GM21576 (cell line): ENCODE measurements at regions not wholly inside any gene's neighbourhood (a gene's known extent, or its start where the extent isn't known, plus 50 kb on each side); places are given as distances from the start of the nearest gene placed in this dataset.
"Not testable (repeated sequence)": the region's sequence is repeated elsewhere in the genome, so short reads cannot be mapped to it uniquely, and the experiment has no call there.

ENCODE experiments used
- ATAC-seq: cut with Tn5 transposase; IDR thresholded peaks from one replicate; pipeline ENCODE4 v1.9.1; 2021; ENCODE audit warnings: mild to moderate bottlenecking, moderate library complexity; ENCODE audit not compliant: unreplicated experiment

DNA sequence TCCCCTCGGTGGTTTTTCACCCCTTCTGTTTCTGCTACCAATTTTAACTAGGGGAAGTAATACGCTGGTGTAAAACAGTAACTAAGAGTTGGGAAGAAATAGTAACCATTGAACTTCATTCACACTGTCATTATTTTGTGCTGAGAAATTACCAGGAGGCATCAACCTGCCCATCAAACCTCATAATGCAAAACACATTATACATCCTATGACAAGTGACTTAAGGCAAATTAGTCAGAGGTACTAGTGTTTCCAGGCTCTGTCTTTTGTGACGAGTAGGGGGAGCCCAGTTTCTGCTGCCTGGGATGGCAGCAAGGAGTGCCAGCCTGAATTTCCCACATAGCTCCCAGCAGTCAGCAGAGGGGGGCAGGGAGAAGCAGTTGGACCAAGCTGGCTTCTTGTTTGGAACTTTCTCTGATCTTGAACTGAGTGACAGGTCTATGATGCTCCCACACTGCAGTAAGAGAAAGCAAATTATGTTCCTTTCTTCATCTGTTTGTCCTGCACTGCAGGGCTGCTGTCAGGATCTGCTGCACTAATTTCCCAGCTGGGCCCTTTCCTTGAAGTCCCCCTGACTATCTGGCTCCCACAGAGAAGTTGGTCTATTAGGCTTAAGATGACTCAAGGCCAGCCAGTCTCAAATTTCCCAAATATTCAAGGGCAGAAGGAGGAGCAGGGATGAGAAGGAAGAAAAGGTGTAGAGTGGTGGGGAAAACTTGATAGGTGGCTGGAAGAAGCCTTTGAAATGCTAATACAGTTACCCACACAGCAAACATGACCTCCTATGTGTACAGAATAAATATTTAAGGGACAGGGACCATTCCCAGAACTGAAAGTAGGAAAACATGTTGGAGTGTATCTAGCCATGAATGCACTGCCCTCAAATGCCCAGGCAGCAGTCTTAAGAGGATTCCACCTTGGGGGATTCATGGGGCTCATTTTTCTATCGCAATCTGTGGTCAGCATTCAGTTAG is 322.8 kb downstream of the SEC16B start:
- ATAC-seq, result no peak

DNA sequence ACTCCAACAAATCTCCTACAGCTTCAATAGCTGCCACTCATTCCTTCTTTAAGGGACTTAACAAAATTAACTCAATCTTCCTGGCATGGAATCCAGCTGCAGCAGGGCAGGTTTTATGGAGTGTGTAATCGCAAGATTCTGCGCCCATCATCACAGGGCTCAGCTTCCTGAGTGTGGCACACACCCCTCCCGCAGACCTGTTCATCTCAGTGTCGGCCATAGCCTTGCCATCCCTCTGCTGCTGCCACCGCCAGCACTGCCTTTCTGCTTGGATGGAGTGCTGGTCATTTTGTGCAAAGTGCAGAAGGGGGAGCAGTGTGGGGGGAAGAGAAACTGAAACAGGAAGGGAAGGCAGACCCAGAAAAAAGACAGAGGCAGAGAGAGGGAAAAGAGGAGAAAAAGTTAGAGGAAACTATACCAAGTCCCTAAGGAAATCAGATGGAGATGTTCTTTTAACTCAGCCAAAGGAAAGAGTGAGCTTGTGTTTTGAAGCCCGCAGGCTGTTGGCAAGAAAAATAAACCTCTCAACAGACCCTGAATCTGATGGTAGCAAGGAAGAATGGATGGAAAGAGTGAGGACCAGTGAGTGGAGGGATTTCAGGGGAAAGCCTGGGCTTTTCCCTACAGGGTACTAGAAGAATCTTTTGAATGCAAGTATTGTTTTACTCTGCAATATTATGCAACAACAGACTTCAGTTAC is 324.2 kb downstream of the SEC16B start:
- no peak for ATAC-seq

DNA sequence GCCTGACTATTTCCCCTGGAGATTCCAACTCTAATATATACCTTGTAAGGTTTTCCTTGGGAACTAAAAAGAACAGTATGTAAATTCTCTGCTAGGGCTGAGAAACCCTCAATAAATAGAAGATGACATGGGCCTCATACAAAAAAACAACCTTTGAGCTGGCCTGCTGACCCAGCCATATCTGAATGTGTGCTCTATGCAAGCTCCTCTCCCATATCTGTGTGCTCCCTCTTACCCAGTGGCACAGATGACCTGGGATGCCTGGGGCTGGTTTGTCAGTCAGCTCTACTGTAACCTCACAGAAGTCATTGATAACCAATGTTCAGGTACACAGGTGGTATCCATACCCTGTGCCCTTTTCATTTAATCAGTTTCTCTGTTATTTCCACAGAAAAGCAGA is 329.2 kb downstream of the SEC16B start:
- ATAC-seq, result no peak

DNA sequence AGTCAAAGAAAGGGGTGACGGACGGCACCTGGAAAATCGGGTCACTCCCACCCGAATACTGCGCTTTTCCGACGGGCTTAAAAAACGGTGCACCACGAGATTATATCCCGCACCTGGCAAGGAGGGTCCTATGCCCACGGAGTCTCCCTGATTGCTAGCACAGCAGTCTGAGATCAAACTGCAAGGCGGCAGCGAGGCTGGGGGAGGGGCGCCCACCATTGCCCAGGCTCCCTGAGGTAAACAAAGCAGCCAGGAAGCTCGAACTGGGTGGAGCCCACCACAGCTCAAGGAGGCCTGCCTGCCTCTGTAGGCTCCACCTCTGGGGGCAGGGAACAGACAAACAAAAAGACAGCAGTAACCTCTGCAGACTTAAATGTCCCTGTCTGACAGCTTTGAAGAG is 335.7 kb downstream of the SEC16B start:
- not testable (repeated sequence) for ATAC-seq

DNA sequence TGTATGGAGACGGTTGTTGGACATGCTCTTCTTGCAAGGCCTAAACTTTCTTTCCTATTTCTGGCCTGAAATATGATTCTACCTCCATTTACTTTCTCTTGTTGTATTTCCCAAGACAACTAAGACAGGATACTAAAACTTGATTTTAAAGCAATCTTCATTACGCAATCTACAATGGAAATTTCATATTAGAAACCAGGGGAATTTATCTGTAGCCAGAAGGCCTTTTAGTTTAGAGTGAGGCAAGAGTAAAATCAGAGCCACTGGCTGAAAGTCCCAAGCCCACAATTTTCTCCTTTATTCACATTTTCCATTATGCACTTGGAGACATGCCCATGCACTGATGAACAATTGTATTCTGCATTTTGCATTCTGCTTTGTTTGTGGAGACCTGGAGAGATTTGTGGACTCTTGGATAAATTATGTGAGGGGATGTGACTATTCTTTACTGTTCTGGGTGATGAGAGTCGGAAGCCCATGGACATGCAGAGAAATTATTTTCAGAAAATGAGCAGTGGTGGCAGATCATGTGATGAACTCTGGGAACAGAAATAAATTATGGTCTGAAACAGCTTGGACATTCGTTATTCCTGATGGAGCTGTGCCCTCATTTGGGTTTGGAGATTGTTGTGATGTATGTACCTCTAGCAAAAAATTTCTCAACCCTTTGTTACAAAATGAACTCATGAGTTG is 336.8 kb downstream of the SEC16B start:
- ATAC-seq, result no peak

DNA sequence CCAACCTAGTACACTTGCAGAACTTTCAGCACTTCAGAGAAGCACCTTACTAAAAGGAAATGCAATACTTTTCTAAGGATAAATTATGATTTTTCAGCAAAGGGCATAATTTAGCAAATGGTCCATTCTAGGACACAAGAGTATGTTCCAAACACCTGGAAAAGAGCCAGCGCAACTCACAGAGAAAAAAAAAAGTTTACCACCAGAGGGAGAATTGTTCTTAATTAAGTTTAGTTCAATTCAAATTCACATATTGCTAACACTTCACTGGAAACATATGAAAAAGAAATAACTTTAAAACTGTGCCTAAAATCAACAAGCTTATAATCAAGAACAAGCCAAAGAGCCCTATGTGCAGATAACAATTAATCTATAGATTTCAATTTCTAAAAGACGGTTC is 338.1 kb downstream of the SEC16B start:
- ATAC-seq, result no peak

DNA sequence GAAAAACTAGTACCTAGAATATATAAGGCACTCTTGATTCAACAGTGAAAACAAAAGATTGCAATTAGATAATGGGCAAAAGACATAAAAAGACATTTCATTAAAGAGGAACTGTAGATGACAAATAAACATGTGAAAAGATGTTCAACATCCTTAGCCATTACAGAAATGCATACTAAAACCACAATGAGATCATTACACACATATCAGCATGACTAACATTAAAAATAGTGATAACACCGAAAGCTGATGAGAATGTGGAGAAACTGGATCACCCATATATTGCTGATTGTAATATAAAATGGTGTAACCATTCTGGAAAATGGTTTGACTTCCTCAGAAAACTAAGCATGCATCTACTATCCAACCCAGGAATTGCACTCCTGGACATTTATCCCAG is 340.3 kb downstream of the SEC16B start:
- no peak for ATAC-seq

DNA sequence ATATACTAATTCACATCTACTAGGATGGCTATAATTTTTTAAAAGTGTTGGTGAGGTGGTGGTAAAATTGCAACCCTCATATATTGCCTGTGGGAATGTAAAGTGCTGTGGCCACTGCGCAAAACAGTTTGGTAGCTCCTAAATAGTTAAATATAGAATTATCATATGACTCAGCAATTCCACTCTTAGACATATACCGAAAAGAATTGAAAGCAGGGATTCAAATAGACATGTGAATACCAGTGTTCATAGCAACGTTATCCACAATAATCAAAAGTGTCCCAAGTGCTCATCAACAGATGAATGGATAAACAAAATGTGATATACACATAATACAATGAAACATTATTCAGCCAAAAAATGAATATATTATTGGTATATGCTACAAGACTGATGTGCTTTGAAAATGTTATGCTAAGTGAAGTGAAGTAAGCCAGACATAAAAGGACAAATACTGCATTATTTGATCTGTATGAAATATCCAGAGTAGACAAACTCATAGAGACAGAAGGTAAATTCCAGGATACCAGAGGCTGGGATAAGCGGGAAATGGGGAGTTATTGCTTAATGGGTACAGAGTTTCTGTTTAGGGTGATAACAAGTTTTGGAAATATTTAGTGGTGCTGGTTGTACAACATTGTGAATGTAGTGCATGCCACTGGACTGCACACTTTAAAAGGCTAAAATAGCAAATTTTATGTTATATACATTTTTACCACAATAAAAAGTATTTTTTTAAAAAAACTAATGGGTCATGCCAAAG is 342.5 kb downstream of the SEC16B start:
- no peak for ATAC-seq

DNA sequence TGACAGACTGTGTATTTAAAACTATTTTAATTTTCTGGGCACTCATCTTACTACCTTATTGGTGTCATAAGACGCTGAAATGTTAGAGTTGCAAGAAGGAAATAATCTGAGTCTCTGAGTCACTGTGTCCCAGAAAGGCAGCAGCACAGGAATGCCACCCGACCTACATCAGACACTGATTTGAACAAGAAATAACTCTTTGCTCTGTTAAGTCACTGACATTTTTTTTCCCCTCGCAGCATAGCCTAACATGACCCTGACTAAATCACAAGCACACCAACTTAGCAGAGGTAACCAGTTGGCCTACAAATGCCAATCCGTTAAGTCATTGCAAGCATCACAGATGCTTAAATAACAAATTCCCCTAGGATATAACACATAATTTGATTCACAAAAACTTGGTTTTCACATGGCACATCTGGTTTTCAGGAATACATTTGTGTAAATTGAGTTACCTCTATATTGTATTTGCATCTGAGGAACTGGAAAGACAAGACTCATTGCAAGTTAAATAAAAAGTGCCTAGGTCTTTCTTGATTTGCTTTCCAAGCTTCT is 349.1 kb downstream of the SEC16B start:
- ATAC-seq, result no peak

DNA sequence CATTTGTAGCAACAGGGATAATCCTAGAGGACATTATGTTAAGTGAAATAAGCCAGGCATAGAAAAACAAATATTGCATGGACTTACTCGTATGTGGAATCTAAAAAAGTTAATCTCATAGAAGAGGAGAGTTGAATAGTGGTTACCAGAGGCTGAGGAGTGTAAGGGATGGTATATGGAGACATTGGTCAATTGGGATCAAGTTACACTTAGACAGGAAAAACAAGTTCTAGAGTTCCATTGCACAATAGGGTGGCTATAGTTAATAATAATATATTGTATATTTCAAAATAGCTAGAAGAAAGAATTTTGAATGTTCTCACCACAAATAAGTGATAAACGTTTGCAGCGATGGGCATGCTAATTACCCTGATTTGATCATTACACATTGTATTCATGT is 354.6 kb downstream of the SEC16B start:
- no peak for ATAC-seq

DNA sequence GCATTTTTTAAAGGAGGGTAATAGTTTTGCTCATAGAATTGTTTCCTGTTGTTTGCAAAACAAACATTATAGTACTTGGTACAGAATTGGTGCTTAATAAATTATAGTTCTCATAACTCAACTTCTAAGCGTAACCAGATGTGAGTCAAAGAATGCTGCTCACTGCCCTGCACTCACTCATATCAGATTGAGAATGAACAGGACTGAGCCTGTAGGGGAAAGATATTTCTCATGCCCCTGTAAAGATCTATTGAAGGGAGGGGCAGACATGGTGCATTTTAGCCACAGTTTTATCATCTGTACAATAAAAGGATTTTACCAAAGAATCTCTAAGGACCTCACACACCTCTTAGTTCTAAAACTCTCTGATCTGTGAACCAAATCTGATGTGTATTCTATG is 358.5 kb downstream of the SEC16B start:
- no peak for ATAC-seq

DNA sequence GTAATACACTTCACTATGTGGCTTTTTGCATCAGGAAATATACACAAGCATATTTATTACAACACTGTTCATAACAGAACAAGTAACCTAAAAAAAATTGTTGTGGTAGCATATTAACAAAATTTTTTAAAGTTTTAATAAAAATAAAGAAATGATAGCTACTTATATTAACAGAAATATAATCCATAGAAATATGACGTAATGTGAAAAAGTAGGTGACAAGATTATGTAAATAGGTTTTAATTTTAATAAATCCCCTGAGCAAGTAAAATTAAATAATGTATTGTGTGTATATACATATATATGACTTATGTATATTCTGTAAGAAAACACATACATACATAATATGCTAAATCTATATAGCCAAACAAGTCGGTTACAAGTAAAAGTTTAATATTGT is 359.9 kb downstream of the SEC16B start:
- no peak for ATAC-seq

DNA sequence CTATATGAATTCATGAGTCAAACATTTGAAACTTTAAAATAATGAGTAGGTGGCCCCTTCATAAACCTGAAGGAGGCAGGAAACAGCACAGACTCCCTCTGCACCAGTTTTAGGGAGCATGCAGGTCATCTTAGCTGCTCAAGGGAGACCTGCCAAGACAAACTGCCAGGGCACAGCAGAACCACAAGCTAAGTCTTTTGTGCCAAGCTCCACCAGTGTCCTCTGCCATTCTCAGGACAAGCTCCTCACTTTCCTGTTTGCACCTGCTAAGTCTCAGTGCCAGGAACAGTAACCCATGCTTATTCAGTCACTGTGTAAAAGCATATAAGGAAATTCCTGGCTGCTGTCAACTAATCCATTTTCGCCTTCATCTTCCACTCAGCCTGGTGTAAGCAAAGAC is 368.9 kb downstream of the SEC16B start:
- ATAC-seq, result no peak

DNA sequence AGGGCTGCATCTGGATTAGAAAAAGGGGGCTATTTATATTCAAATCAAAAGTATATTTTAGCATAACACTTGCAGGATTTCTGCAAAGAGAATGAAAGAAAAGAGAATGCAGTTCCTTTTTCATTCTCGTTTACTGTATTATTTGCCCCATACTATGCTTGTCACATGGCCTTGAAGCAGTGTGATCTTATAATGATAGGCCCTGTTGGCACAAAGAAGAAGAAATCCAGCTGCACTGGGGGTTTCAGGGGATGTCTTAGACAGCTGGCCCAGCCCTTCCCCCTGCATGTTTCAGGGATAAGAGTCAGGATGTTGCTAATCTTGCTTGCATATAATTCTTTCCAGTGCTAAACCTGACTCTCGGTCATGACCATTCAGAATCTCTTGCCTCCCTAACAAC is 369.5 kb downstream of the SEC16B start:
- no peak for ATAC-seq

DNA sequence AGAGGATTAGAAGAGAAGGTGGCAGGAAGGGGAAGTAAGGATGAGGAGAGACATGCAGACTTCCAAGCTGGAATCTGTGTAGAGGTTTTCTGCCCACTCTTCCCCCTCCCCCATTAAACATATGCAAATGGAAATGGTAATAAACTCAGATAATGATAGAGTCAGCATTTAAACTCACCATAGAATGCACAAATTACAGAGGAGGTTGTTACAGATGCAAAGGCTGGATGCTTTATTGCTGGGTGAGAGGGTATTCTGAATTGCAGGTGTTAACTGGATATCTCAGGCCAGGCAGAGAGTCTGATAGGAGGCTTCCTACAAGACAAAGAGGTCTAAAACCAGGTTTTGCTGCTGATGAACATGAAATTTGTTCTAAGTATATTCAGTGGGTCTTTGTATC is 372.5 kb downstream of the SEC16B start:
- no peak for ATAC-seq

DNA sequence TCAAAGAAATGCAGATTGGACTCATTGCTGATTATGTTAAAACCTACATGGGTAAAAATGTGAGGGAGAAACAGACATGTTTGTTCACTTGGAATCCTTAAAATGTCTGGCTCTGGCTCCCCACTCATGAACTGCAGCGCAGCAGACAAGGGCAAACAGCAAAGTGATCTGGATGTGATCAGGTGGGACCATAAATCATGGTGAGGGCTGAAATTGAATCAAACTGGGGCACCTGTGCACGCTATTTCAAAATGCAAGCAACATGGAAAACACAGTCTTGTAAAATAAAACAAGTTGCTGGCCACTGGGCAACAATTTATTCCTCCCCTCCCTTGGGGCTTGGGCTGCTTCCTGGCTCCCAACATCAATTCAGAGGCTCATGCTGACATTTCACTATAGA is 373.4 kb downstream of the SEC16B start:
- no peak for ATAC-seq

DNA sequence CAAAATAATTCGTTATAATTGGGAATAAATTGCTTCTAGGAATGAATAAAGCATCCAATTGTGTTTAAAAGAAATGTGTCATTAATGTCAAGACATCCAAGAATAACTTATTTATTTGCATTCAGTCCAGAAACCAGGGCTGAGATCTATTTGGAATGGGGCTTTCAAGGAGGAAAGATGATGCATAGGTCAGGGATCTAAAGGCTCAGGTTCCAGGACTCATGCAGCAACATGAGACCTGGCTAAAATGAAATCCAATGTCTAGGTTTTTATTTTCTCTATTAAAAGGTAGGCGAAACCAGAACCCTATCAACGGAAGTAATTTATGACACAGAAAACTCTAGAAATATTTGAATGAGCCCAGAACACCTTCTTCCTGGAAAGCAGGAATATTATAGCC is 376.8 kb downstream of the SEC16B start:
- no peak for ATAC-seq

DNA sequence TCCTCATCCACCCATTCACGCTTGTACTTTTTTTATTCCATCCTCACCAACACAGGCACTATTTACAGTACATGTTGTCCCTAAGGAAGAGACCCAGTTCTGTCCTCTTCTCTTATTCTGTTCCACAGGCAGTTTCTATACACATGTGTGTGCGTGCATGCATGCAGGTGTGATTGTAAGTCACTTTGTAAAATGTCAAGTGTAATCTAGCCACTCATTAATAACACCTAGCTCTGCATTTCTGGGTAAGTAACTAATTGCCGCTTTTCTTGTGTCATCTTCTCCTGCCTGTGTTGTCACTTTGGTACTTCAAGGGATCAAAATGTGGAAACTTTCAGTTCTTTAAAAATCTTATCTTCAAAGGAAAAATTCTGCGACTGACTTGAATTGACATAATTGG is 377.2 kb downstream of the SEC16B start:
- ATAC-seq, result no peak

DNA sequence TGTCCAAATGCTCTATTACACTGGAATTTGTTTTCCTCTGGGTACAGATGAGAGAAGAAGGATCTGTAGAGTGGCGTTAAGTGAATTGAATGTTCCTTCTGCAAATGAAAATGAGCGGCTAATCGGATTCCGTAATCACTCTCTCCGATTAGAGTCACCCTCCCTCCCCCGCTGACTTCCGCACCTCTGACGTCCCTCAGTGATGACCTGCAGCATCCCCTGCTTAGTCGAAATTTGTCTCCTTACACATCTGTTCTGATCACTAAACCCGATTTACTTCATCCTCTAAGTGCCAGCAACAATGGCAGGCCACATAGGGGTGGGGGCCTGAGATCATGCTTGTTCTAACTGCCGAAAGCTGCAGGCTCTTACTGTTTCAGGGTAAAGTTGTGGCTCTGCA is 378.7 kb downstream of the SEC16B start:
- no peak for ATAC-seq

DNA sequence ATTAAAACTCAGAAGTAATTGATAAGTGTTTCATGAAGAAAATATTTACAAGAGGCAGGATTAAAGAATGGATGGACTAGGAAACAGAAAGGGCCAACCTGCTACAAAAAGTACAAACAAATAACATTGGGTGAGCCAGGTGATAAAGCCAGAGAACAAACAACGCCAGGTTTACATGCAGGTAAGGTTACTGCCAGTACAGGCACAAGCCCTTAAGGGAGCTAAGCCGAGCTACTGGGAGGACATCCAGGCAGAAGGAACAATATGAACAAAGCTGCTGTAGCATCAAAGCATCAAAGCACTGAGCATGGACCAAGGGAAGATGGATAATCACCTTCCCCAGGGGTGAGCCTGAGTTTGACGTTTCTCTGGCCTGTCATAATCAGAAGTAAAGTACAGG is 380.7 kb downstream of the SEC16B start:
- ATAC-seq, result no peak

DNA sequence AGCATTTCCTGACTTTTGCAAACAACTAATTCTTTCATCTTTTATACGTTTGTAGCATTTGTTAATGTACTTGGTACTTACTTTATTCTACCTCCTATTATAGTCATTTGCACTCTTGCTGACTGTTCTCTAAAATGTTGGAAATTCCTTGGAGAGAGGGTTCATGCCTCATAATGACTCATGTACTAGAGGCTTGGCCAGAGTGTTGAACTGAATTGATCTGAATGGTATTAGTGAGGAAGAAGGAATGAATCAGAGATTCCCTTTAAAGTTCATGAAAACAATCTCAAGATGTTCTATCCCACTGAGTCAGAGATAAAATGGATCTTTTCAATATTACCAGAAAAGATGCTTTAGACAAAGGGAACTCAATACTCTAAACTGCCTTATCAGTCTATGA is 383.4 kb downstream of the SEC16B start:
- no peak for ATAC-seq
